H1 (cell line): ENCODE measurements at regions not wholly inside any gene's neighbourhood (a gene's known extent, or its start where the extent isn't known, plus 50 kb on each side); places are given as distances from the start of the nearest gene placed in this dataset.

Experiments
- CTCF ChIA-PET: fragments of 300-600 bp; sonication (Branson Sonifier 250); formaldehyde crosslinking; loops from one replicate; lab custom pipeline; 2021; ENCODE audit not compliant: partially characterized antibody; lab: Charles Lee
- POLR2A ChIA-PET: fragments of 300-600 bp; sonication (Branson Sonifier 250); formaldehyde crosslinking; loops from one replicate; lab custom pipeline; 2021; ENCODE audit warnings: inconsistent platforms; ENCODE audit not compliant: partially characterized antibody; lab: Charles Lee
- DNase-seq, 2 experiments: peaks; one replicate each; pipeline versions ENCODE4 v3.0.0 to v3.0.0-alpha.2; 2010 to 2022; ENCODE audit warnings: low spot score in 2 of 2, low read depth in 1 of 2, mixed read lengths in 1 of 2
- FAIRE-seq: peaks from 2 replicates; lab custom pipeline; 2011; peaks lifted over from hg19 to GRCh38; lab: Jason Lieb, UNC
- H2AFZ ChIP-seq: 2 replicates; pipeline ENCODE4 v1.8.1; 2012; ENCODE audit warnings: low read length, inconsistent platforms
- H2AK5ac ChIP-seq: 2 replicates; pipeline ENCODE4 v1.6.1; 2013; ENCODE audit warnings: low read depth, low read length
- H2BK120ac ChIP-seq: replicated peaks from 2 replicates; pipeline ENCODE3; 2013; ENCODE audit warnings: low read depth, low read length, inconsistent platforms
- H2BK12ac ChIP-seq: 2 replicates; pipeline ENCODE4 v1.6.1; 2013; ENCODE audit warnings: low read depth, low read length
- H2BK15ac ChIP-seq: 2 replicates; pipeline ENCODE4 v1.6.1; 2013; ENCODE audit warnings: low read length
- H2BK20ac ChIP-seq: 2 replicates; pipeline ENCODE4 v1.6.1; 2013; ENCODE audit warnings: low read length
- H2BK5ac ChIP-seq: 2 replicates; pipeline ENCODE4 v1.6.1; 2013; ENCODE audit warnings: low read depth, low read length
- H3K14ac ChIP-seq: 2 replicates; pipeline ENCODE4 v1.6.1; 2013; ENCODE audit warnings: inconsistent platforms; ENCODE audit not compliant: insufficient read length
- H3K18ac ChIP-seq: 2 replicates; pipeline ENCODE4 v1.6.1; 2013; ENCODE audit warnings: low read length; ENCODE audit errors: extremely low read depth
- H3K23ac ChIP-seq: 2 replicates; pipeline ENCODE4 v1.6.1; 2013; ENCODE audit warnings: inconsistent platforms; ENCODE audit not compliant: insufficient read length
- H3K23me2 ChIP-seq: 2 replicates; pipeline ENCODE4 v1.6.1; 2013; ENCODE audit warnings: low read depth, low read length
- H3K27ac ChIP-seq: 2 replicates; pipeline ENCODE4 v1.6.1; 2011; ENCODE audit warnings: low read depth, low read length, inconsistent platforms
- H3K27me3 ChIP-seq, 4 experiments: replicated peaks in 1 of 4; 1 replicate in 1 of 4; 2 replicates in 3 of 4; pipeline versions ENCODE4 v1.6.1 to v1.8.1; 2011 to 2013; ENCODE audit warnings: low read length in 3 of 4, mild to moderate bottlenecking in 3 of 4, inconsistent platforms in 2 of 4, mixed read lengths in 2 of 4, moderate library complexity in 1 of 4; ENCODE audit not compliant: control insufficient read depth in 3 of 4, insufficient read depth in 3 of 4; ENCODE audit errors: extremely low read depth in 1 of 4
- H3K36me3 ChIP-seq, 4 experiments: 2 replicates each; pipeline versions ENCODE4 v1.6.1 to v1.8.1; 2011 to 2013; ENCODE audit warnings: mild to moderate bottlenecking in 4 of 4, low read length in 3 of 4, moderate library complexity in 2 of 4, control low read depth in 1 of 4, inconsistent platforms in 1 of 4; ENCODE audit not compliant: insufficient read depth in 4 of 4, control insufficient read depth in 2 of 4
- H3K4ac ChIP-seq: replicated peaks from 2 replicates; pipeline ENCODE3; 2013; ENCODE audit warnings: low read length, low read depth, mixed read lengths, inconsistent platforms; ENCODE audit not compliant: insufficient read length
- H3K4me1 ChIP-seq, 4 experiments: replicated peaks in 1 of 4; 1 replicate in 1 of 4; 2 replicates in 3 of 4; pipeline versions ENCODE4 v1.6.1 to v1.8.1; 2011 to 2013; ENCODE audit warnings: low read length in 3 of 4, inconsistent platforms in 2 of 4, mixed read lengths in 1 of 4; ENCODE audit not compliant: insufficient read depth in 4 of 4, control insufficient read depth in 3 of 4
- H3K4me2 ChIP-seq, 2 experiments: 2 replicates each; pipeline versions ENCODE4 v1.6.1 to v1.8.1; 2011 to 2013; ENCODE audit warnings: low read depth in 2 of 2, low read length in 2 of 2, control low read depth in 1 of 2, inconsistent platforms in 1 of 2, mild to moderate bottlenecking in 1 of 2; ENCODE audit not compliant: insufficient read depth in 1 of 2
- H3K4me3 ChIP-seq, 4 experiments: fragments of 200-600, 300-600 bp in 1 of 4; sonication (generic), shearing (Covaris generic), sonication (Bioruptor Twin) in 1 of 4; 2 replicates each; pipeline versions ENCODE4 v1.5.1 to v1.8.1; 2011 to 2016; ENCODE audit warnings: low read length in 4 of 4, low read depth in 3 of 4, control low read depth in 2 of 4, inconsistent platforms in 2 of 4, mild to moderate bottlenecking in 2 of 4, mixed read lengths in 1 of 4, moderate library complexity in 1 of 4; ENCODE audit not compliant: insufficient read depth in 2 of 4; ENCODE audit errors: extremely low read depth in 1 of 4
- H3K56ac ChIP-seq: replicated peaks from 2 replicates; pipeline ENCODE3; 2013; ENCODE audit warnings: low read depth, mild to moderate bottlenecking, mixed read lengths, low read length, inconsistent platforms; ENCODE audit not compliant: insufficient read length
- H3K79me1 ChIP-seq: 2 replicates; pipeline ENCODE4 v1.6.1; 2013; ENCODE audit warnings: low read depth, low read length, control low read depth
- H3K79me2 ChIP-seq, 2 experiments: 2 replicates each; pipeline versions ENCODE4 v1.6.1 to v1.8.1; 2012 to 2013; ENCODE audit warnings: low read length in 2 of 2, mild to moderate bottlenecking in 2 of 2, inconsistent platforms in 1 of 2; ENCODE audit not compliant: insufficient read depth in 2 of 2, control insufficient read depth in 1 of 2
- H3K9ac ChIP-seq, 4 experiments: replicated peaks in 1 of 4; 1 replicate in 1 of 4; 2 replicates in 3 of 4; pipeline versions ENCODE4 v1.6.1 to v1.8.1; 2011 to 2013; ENCODE audit warnings: low read depth in 3 of 4, low read length in 3 of 4, control low read depth in 2 of 4, mild to moderate bottlenecking in 2 of 4, moderate library complexity in 2 of 4, inconsistent platforms in 1 of 4; ENCODE audit errors: extremely low read depth in 1 of 4
- H3K9me3 ChIP-seq, 2 experiments: 2 replicates each; pipeline versions ENCODE4 v1.6.1 to v1.8.1; 2012 to 2013; ENCODE audit warnings: mild to moderate bottlenecking in 2 of 2, moderate library complexity in 2 of 2, control low read depth in 1 of 2, inconsistent platforms in 1 of 2, low read depth in 1 of 2, low read length in 1 of 2, mixed read lengths in 1 of 2; ENCODE audit not compliant: insufficient read depth in 2 of 2
- H4K20me1 ChIP-seq, 2 experiments: replicated peaks in 1 of 2; 2 replicates each; pipeline versions ENCODE3 to v1.8.1; 2011 to 2013; ENCODE audit warnings: inconsistent platforms in 2 of 2, low read length in 2 of 2, mild to moderate bottlenecking in 1 of 2; ENCODE audit not compliant: insufficient read depth in 2 of 2, control insufficient read depth in 1 of 2
- H4K5ac ChIP-seq: 2 replicates; pipeline ENCODE4 v1.6.1; 2013; ENCODE audit warnings: low read length, low read depth, mixed read lengths, inconsistent platforms; ENCODE audit not compliant: insufficient read length
- H4K8ac ChIP-seq: 2 replicates; pipeline ENCODE4 v1.8.0; 2013; ENCODE audit warnings: mild to moderate bottlenecking, moderate library complexity, low read length, inconsistent platforms; ENCODE audit not compliant: insufficient read depth; ENCODE audit errors: extremely low read depth
- H4K91ac ChIP-seq: replicated peaks from 2 replicates; pipeline ENCODE3; 2013; ENCODE audit warnings: low read length, mixed read lengths, inconsistent platforms; ENCODE audit not compliant: insufficient read length
- CHD2 ChIP-seq: IDR thresholded peaks from 2 replicates; pipeline ENCODE4 v1.6.1; 2012; ENCODE audit warnings: low read length, improper control_type of control experiment
- HDAC6 ChIP-seq: IDR thresholded peaks from one replicate; pipeline ENCODE4 v1.7.1; 2012; ENCODE audit warnings: low read depth, mild to moderate bottlenecking, inconsistent platforms, low read length, moderate library complexity
- SP2 ChIP-seq: IDR thresholded peaks from 2 replicates; pipeline ENCODE4 v1.6.1; 2012; ENCODE audit warnings: mild to moderate bottlenecking, low read length, inconsistent platforms
- TAF7 ChIP-seq: optimal IDR thresholded peaks from 2 replicates; pipeline ENCODE3; 2011; ENCODE audit warnings: low read depth, mild to moderate bottlenecking, inconsistent platforms, low read length, moderate library complexity, borderline replicate concordance
- TEAD4 ChIP-seq: IDR thresholded peaks from 2 replicates; pipeline ENCODE4 v1.6.1; 2012; ENCODE audit warnings: low read depth, low read length, inconsistent platforms, mixed read lengths
- WGBS, 2 experiments: shearing (Covaris generic) in 1 of 2; methylation state at CpG; one replicate each; pipeline versions ENCODE4 v1.1.6 to v1.1.7; 2013 to 2015; ENCODE audit warnings: low lambda C conversion rate in 2 of 2, mixed read lengths in 2 of 2, inconsistent platforms in 1 of 2, low coverage in 1 of 2, missing lambda C conversion rate in 1 of 2; ENCODE audit not compliant: insufficient replicate concordance in 2 of 2, insufficient coverage in 1 of 2, insufficient read length in 1 of 2; ENCODE audit errors: extremely low coverage in 1 of 2, missing lambda C conversion rate in 1 of 2; 5-methylcytosine and 5-hydroxymethylcytosine counted together

DNA sequence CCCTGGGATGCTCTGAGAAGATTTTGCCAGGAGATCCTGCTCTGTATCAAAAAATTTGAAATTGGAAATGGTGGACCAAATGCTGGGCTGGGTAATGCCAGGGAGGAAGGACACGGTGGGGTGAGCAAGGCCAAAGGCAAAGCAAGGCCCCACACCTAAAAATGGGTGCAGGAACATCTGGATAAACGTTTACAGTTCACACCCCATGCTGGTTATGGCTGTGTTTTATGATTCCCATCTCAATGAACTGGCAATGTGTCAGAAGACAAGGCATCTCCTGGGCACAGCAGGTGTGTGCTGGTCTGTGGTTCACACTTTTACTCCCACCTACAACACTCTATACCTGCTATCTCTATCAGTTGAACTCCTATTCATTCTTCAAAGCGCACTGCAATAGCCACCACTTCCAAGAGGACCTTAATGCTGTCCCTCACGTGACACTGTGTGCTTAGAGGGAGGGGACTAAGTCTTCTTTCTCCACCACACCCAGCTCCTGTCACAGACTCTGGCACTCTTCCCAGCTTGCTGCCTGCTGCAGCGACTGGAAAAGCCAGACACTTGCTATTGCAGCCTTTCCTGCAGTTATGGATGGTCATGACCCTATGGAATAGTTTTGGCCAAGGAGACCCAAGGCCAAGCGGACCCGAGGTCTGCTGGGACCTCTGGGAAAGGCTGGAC is 277.5 kb downstream of the CTTN start:
- no peak overlapping the region for H2BK12ac ChIP-seq
- POLR2A ChIA-PET = interaction anchor here (0.6 kb wide), 1 partner anchor 263 kb away, joined by 3 read pairs; no protein-coding TSS in a partner anchor
- no peak overlapping the region for H4K5ac ChIP-seq
- no peak overlapping the region for H3K18ac ChIP-seq
- FAIRE-seq (no peak), DNase-seq (no peak)
- WGBS, 2 experiments = 86% methylated on average over 7 of the region's 7 CpGs; no CpG with 5 or more reads in 1 of the 2 experiments
- no peak overlapping the region for H3K4me2 ChIP-seq
- H3K79me1 ChIP-seq = 0 out of 2 replicates have a peak, but pooled peaks cover 2% of the 10 kb centered on the region
- H3K27me3 ChIP-seq = no peaks in the 10 kb centered on the region
- no peak overlapping the region for H2AK5ac ChIP-seq
- CTCF ChIA-PET = interaction anchor here (0.8 kb wide), 1 partner anchor 86 kb away, joined by 3 read pairs; no protein-coding TSS in a partner anchor
- no peak overlapping the region for H3K56ac ChIP-seq
- no peaks in the 10 kb centered on the region for H3K23me2 ChIP-seq
- no peaks in the 10 kb centered on the region for H3K36me3 ChIP-seq
- H4K91ac ChIP-seq = no peak overlapping the region
- no peaks in the 10 kb centered on the region for H4K20me1 ChIP-seq
- H3K4ac ChIP-seq = no peak overlapping the region
- H3K4me1 ChIP-seq = peaks cover 2 to 18% (median 8%) of the 10 kb centered on the region in 4 experiments
- H3K4me3 ChIP-seq = no peak overlapping the region
- H3K27ac ChIP-seq = no peak overlapping the region
- H2AFZ ChIP-seq = no peak overlapping the region
- H2BK5ac ChIP-seq = no peak overlapping the region
- no peak overlapping the region for H3K9ac ChIP-seq
- H2BK15ac ChIP-seq = no peak overlapping the region
- no peak overlapping the region for H3K23ac ChIP-seq
- TF ChIP-seq HDAC6 = no peak
- TF ChIP-seq SP2 = no peak
- no peak for TF ChIP-seq TEAD4
- no peak for TF ChIP-seq CHD2
- TF ChIP-seq TAF7 = no peak
- H3K9me3 ChIP-seq = no peaks in the 10 kb centered on the region
- H2BK20ac ChIP-seq = no peak overlapping the region
- H3K79me2 ChIP-seq = no peaks in the 10 kb centered on the region
- peak overlapping the region; percentile 8; the same call in 1 of the 2 replicates for H4K8ac ChIP-seq
- H3K14ac ChIP-seq = no peak overlapping the region
- H2BK120ac ChIP-seq = no peak overlapping the region
